ENCODE measurements at regions not wholly inside any gene's neighbourhood (a gene's known extent, or its start where the extent isn't known, plus 50 kb on each side); places are given as distances from the start of the nearest gene placed in this dataset.
A peak's percentile ranks its signal among the peaks of the same experiment; 100 is the strongest.

GRCh38 chr1:96966536-96967138 lies 245.1 kb downstream of the PTBP2 start:
- peak; percentile 79 for DNase-seq

GRCh38 chr1:96967311-96967710 lies 245.7 kb downstream of the PTBP2 start:
- peak; percentile 12 for DNase-seq

GRCh38 chr1:96968541-96968940 lies 247.0 kb downstream of the PTBP2 start:
- DNase-seq: no peak

GRCh38 chr1:96968983-96969382 lies 247.4 kb downstream of the PTBP2 start:
- DNase-seq: peak; percentile 80

GRCh38 chr1:96969656-96970163 lies 248.1 kb downstream of the PTBP2 start:
- DNase-seq: no peak

GRCh38 chr1:96971439-96971838 lies 249.9 kb downstream of the PTBP2 start:
- no peak for DNase-seq

GRCh38 chr1:96971849-96972602 lies 250.4 kb downstream of the PTBP2 start:
- peak; percentile 9 for DNase-seq

GRCh38 chr1:96973605-96974004 lies 252.0 kb downstream of the PTBP2 start:
- peak; percentile 86 for DNase-seq

GRCh38 chr1:96978444-96978843 lies 256.9 kb downstream of the PTBP2 start:
- DNase-seq: peak; percentile 67

GRCh38 chr1:96978901-96979300 lies 257.3 kb downstream of the PTBP2 start:
- DNase-seq: no peak

GRCh38 chr1:96979304-96980268 lies 258.0 kb downstream of the PTBP2 start:
- no peak for DNase-seq

GRCh38 chr1:96980448-96980847 lies 258.9 kb downstream of the PTBP2 start:
- DNase-seq: no peak

GRCh38 chr1:96981181-96981580 lies 259.6 kb downstream of the PTBP2 start:
- DNase-seq: no peak

GRCh38 chr1:96982118-96982517 lies 260.5 kb downstream of the PTBP2 start:
- DNase-seq: no peak

- DNase-seq: no peak
Observed at GRCh38 chr1:96983866-96984265, 262.3 kb downstream of the PTBP2 start.

- no peak for DNase-seq
Observed at GRCh38 chr1:96987186-96987703, 265.7 kb downstream of the PTBP2 start.

- DNase-seq: no peak
Observed at GRCh38 chr1:96989302-96989701, 267.7 kb downstream of the PTBP2 start.

- no peak for DNase-seq
Observed at GRCh38 chr1:96990136-96990535, 268.6 kb downstream of the PTBP2 start.

- DNase-seq: no peak
Observed at GRCh38 chr1:96991261-96991660, 269.7 kb downstream of the PTBP2 start.

- DNase-seq: peak; percentile 68
Observed at GRCh38 chr1:96992871-96993270, 271.3 kb downstream of the PTBP2 start.

- peak; percentile 48 for DNase-seq
Observed at GRCh38 chr1:96995351-96995750, 273.8 kb downstream of the PTBP2 start.

GRCh38 chr1:96996001-96996400 lies 274.4 kb downstream of the PTBP2 start:
- no peak for DNase-seq

GRCh38 chr1:96997717-96998116 lies 276.1 kb downstream of the PTBP2 start:
- DNase-seq: no peak
